ENCODE measurements at regions not wholly inside any gene's neighbourhood (a gene's known extent, or its start where the extent isn't known, plus 50 kb on each side); places are given as distances from the start of the nearest gene placed in this dataset.

GRCh38 chr20:40803381-40803780 lies 114.3 kb upstream of the MAFB start:
- H3K27ac ChIP-seq: no peak overlapping the region

GRCh38 chr20:40805592-40805991 lies 116.6 kb upstream of the MAFB start:
- Histone ChIP-seq H3K4me3 (no peak overlapping the region), H3K27ac (no peak overlapping the region)

More at GRCh38 chr20:40803381-40803780, 114.3 kb upstream of the MAFB start:
- no peak overlapping the region for H3K4me3 ChIP-seq

GRCh38 chr20:40806929-40807820 lies 118.1 kb upstream of the MAFB start:
- H3K4me3 ChIP-seq: no peak overlapping the region
- no peak overlapping the region for H3K27ac ChIP-seq

- Histone ChIP-seq H3K27ac (no peak overlapping the region), H3K4me3 (no peak overlapping the region)
Measured at GRCh38 chr20:40807821-40808170, 118.8 kb upstream of the MAFB start.

GRCh38 chr20:40808936-40809335 lies 119.9 kb upstream of the MAFB start:
- Histone ChIP-seq H3K27ac (no peak overlapping the region), H3K4me3 (no peak overlapping the region)

- no peak overlapping the region for H3K4me3 ChIP-seq
- H3K27ac ChIP-seq: no peak overlapping the region
Measured at GRCh38 chr20:40809361-40809760, 120.3 kb upstream of the MAFB start.

- no peak overlapping the region for H3K27ac ChIP-seq
- no peak overlapping the region for H3K4me3 ChIP-seq
Measured at GRCh38 chr20:40810332-40811000, 121.4 kb upstream of the MAFB start.

- H3K27ac ChIP-seq: no peak overlapping the region
- H3K4me3 ChIP-seq: no peak overlapping the region
Measured at GRCh38 chr20:40811004-40811403, 122.0 kb upstream of the MAFB start.

GRCh38 chr20:40811660-40812414 lies 122.8 kb upstream of the MAFB start:
- H3K4me3 ChIP-seq: no peak overlapping the region
- H3K27ac ChIP-seq: no peak overlapping the region

GRCh38 chr20:40812415-40812925 lies 123.4 kb upstream of the MAFB start:
- Histone ChIP-seq H3K4me3 (no peak overlapping the region), H3K27ac (no peak overlapping the region)

- no peak overlapping the region for H3K27ac ChIP-seq
- H3K4me3 ChIP-seq: no peak overlapping the region
Measured at GRCh38 chr20:40813029-40813431, 124.0 kb upstream of the MAFB start.

GRCh38 chr20:40813708-40814630 lies 124.9 kb upstream of the MAFB start:
- no peak overlapping the region for H3K27ac ChIP-seq
- H3K4me3 ChIP-seq: no peak overlapping the region

GRCh38 chr20:40814631-40814960 lies 125.6 kb upstream of the MAFB start:
- Histone ChIP-seq H3K4me3 (no peak overlapping the region), H3K27ac (no peak overlapping the region)

- no peak overlapping the region for H3K27ac ChIP-seq
Measured at GRCh38 chr20:40815156-40816038, 126.4 kb upstream of the MAFB start.

GRCh38 chr20:40816039-40816352 lies 127.0 kb upstream of the MAFB start:
- Histone ChIP-seq H3K4me3 (no peak overlapping the region), H3K27ac (no peak overlapping the region)

More at GRCh38 chr20:40815156-40816038, 126.4 kb upstream of the MAFB start:
- no peak overlapping the region for H3K4me3 ChIP-seq

GRCh38 chr20:40821429-40821828 lies 132.4 kb upstream of the MAFB start:
- Histone ChIP-seq H3K4me3 (no peak overlapping the region), H3K27ac (no peak overlapping the region)

GRCh38 chr20:40826699-40827098 lies 137.7 kb upstream of the MAFB start:
- H3K27ac ChIP-seq: no peak overlapping the region
- H3K4me3 ChIP-seq: no peak overlapping the region

GRCh38 chr20:40835321-40835720 lies 146.3 kb upstream of the MAFB start:
- Histone ChIP-seq H3K27ac (no peak overlapping the region), H3K4me3 (no peak overlapping the region)

- no peak overlapping the region for H3K4me3 ChIP-seq
- H3K27ac ChIP-seq: no peak overlapping the region
Measured at GRCh38 chr20:40838509-40838908, 149.5 kb upstream of the MAFB start.

Measured in skin epidermis (tissue), 12 donors.